H1 (cell line): ENCODE measurements at regions not wholly inside any gene's neighbourhood (a gene's known extent, or its start where the extent isn't known, plus 50 kb on each side); places are given as distances from the start of the nearest gene placed in this dataset.

ENCODE experiments used
- CTCF ChIA-PET: fragments of 300-600 bp; sonication (Branson Sonifier 250); formaldehyde crosslinking; loops from one replicate; lab custom pipeline; 2021; ENCODE audit not compliant: partially characterized antibody; lab: Charles Lee
- POLR2A ChIA-PET: fragments of 300-600 bp; sonication (Branson Sonifier 250); formaldehyde crosslinking; loops from one replicate; lab custom pipeline; 2021; ENCODE audit warnings: inconsistent platforms; ENCODE audit not compliant: partially characterized antibody; lab: Charles Lee
- DNase-seq, 2 experiments: peaks; one replicate each; pipeline versions ENCODE4 v3.0.0 to v3.0.0-alpha.2; 2010 to 2022; ENCODE audit warnings: low spot score in 2 of 2, low read depth in 1 of 2, mixed read lengths in 1 of 2
- FAIRE-seq: peaks from 2 replicates; lab custom pipeline; 2011; peaks lifted over from hg19 to GRCh38; lab: Jason Lieb, UNC
- H2AFZ ChIP-seq: 2 replicates; pipeline ENCODE4 v1.8.1; 2012; ENCODE audit warnings: low read length, inconsistent platforms
- H2AK5ac ChIP-seq: 2 replicates; pipeline ENCODE4 v1.6.1; 2013; ENCODE audit warnings: low read depth, low read length
- H2BK120ac ChIP-seq: replicated peaks from 2 replicates; pipeline ENCODE3; 2013; ENCODE audit warnings: low read depth, low read length, inconsistent platforms
- H2BK12ac ChIP-seq: 2 replicates; pipeline ENCODE4 v1.6.1; 2013; ENCODE audit warnings: low read depth, low read length
- H2BK15ac ChIP-seq: 2 replicates; pipeline ENCODE4 v1.6.1; 2013; ENCODE audit warnings: low read length
- H2BK20ac ChIP-seq: 2 replicates; pipeline ENCODE4 v1.6.1; 2013; ENCODE audit warnings: low read length
- H2BK5ac ChIP-seq: 2 replicates; pipeline ENCODE4 v1.6.1; 2013; ENCODE audit warnings: low read depth, low read length
- H3K14ac ChIP-seq: 2 replicates; pipeline ENCODE4 v1.6.1; 2013; ENCODE audit warnings: inconsistent platforms; ENCODE audit not compliant: insufficient read length
- H3K18ac ChIP-seq: 2 replicates; pipeline ENCODE4 v1.6.1; 2013; ENCODE audit warnings: low read length; ENCODE audit errors: extremely low read depth
- H3K23ac ChIP-seq: 2 replicates; pipeline ENCODE4 v1.6.1; 2013; ENCODE audit warnings: inconsistent platforms; ENCODE audit not compliant: insufficient read length
- H3K23me2 ChIP-seq: 2 replicates; pipeline ENCODE4 v1.6.1; 2013; ENCODE audit warnings: low read depth, low read length
- H3K27ac ChIP-seq: 2 replicates; pipeline ENCODE4 v1.6.1; 2011; ENCODE audit warnings: low read depth, low read length, inconsistent platforms
- H3K27me3 ChIP-seq, 4 experiments: replicated peaks in 1 of 4; 1 replicate in 1 of 4; 2 replicates in 3 of 4; pipeline versions ENCODE4 v1.6.1 to v1.8.1; 2011 to 2013; ENCODE audit warnings: low read length in 3 of 4, mild to moderate bottlenecking in 3 of 4, inconsistent platforms in 2 of 4, mixed read lengths in 2 of 4, moderate library complexity in 1 of 4; ENCODE audit not compliant: control insufficient read depth in 3 of 4, insufficient read depth in 3 of 4; ENCODE audit errors: extremely low read depth in 1 of 4
- H3K36me3 ChIP-seq, 4 experiments: 2 replicates each; pipeline versions ENCODE4 v1.6.1 to v1.8.1; 2011 to 2013; ENCODE audit warnings: mild to moderate bottlenecking in 4 of 4, low read length in 3 of 4, moderate library complexity in 2 of 4, control low read depth in 1 of 4, inconsistent platforms in 1 of 4; ENCODE audit not compliant: insufficient read depth in 4 of 4, control insufficient read depth in 2 of 4
- H3K4ac ChIP-seq: replicated peaks from 2 replicates; pipeline ENCODE3; 2013; ENCODE audit warnings: low read length, low read depth, mixed read lengths, inconsistent platforms; ENCODE audit not compliant: insufficient read length
- H3K4me1 ChIP-seq, 4 experiments: replicated peaks in 1 of 4; 1 replicate in 1 of 4; 2 replicates in 3 of 4; pipeline versions ENCODE4 v1.6.1 to v1.8.1; 2011 to 2013; ENCODE audit warnings: low read length in 3 of 4, inconsistent platforms in 2 of 4, mixed read lengths in 1 of 4; ENCODE audit not compliant: insufficient read depth in 4 of 4, control insufficient read depth in 3 of 4
- H3K4me2 ChIP-seq, 2 experiments: 2 replicates each; pipeline versions ENCODE4 v1.6.1 to v1.8.1; 2011 to 2013; ENCODE audit warnings: low read depth in 2 of 2, low read length in 2 of 2, control low read depth in 1 of 2, inconsistent platforms in 1 of 2, mild to moderate bottlenecking in 1 of 2; ENCODE audit not compliant: insufficient read depth in 1 of 2
- H3K4me3 ChIP-seq, 4 experiments: fragments of 200-600, 300-600 bp in 1 of 4; sonication (generic), shearing (Covaris generic), sonication (Bioruptor Twin) in 1 of 4; 2 replicates each; pipeline versions ENCODE4 v1.5.1 to v1.8.1; 2011 to 2016; ENCODE audit warnings: low read length in 4 of 4, low read depth in 3 of 4, control low read depth in 2 of 4, inconsistent platforms in 2 of 4, mild to moderate bottlenecking in 2 of 4, mixed read lengths in 1 of 4, moderate library complexity in 1 of 4; ENCODE audit not compliant: insufficient read depth in 2 of 4; ENCODE audit errors: extremely low read depth in 1 of 4
- H3K56ac ChIP-seq: replicated peaks from 2 replicates; pipeline ENCODE3; 2013; ENCODE audit warnings: low read depth, mild to moderate bottlenecking, mixed read lengths, low read length, inconsistent platforms; ENCODE audit not compliant: insufficient read length
- H3K79me1 ChIP-seq: 2 replicates; pipeline ENCODE4 v1.6.1; 2013; ENCODE audit warnings: low read depth, low read length, control low read depth
- H3K79me2 ChIP-seq, 2 experiments: 2 replicates each; pipeline versions ENCODE4 v1.6.1 to v1.8.1; 2012 to 2013; ENCODE audit warnings: low read length in 2 of 2, mild to moderate bottlenecking in 2 of 2, inconsistent platforms in 1 of 2; ENCODE audit not compliant: insufficient read depth in 2 of 2, control insufficient read depth in 1 of 2
- H3K9ac ChIP-seq, 4 experiments: replicated peaks in 1 of 4; 1 replicate in 1 of 4; 2 replicates in 3 of 4; pipeline versions ENCODE4 v1.6.1 to v1.8.1; 2011 to 2013; ENCODE audit warnings: low read depth in 3 of 4, low read length in 3 of 4, control low read depth in 2 of 4, mild to moderate bottlenecking in 2 of 4, moderate library complexity in 2 of 4, inconsistent platforms in 1 of 4; ENCODE audit errors: extremely low read depth in 1 of 4
- H3K9me3 ChIP-seq, 2 experiments: 2 replicates each; pipeline versions ENCODE4 v1.6.1 to v1.8.1; 2012 to 2013; ENCODE audit warnings: mild to moderate bottlenecking in 2 of 2, moderate library complexity in 2 of 2, control low read depth in 1 of 2, inconsistent platforms in 1 of 2, low read depth in 1 of 2, low read length in 1 of 2, mixed read lengths in 1 of 2; ENCODE audit not compliant: insufficient read depth in 2 of 2
- H4K20me1 ChIP-seq, 2 experiments: replicated peaks in 1 of 2; 2 replicates each; pipeline versions ENCODE3 to v1.8.1; 2011 to 2013; ENCODE audit warnings: inconsistent platforms in 2 of 2, low read length in 2 of 2, mild to moderate bottlenecking in 1 of 2; ENCODE audit not compliant: insufficient read depth in 2 of 2, control insufficient read depth in 1 of 2
- H4K5ac ChIP-seq: 2 replicates; pipeline ENCODE4 v1.6.1; 2013; ENCODE audit warnings: low read length, low read depth, mixed read lengths, inconsistent platforms; ENCODE audit not compliant: insufficient read length
- H4K8ac ChIP-seq: 2 replicates; pipeline ENCODE4 v1.8.0; 2013; ENCODE audit warnings: mild to moderate bottlenecking, moderate library complexity, low read length, inconsistent platforms; ENCODE audit not compliant: insufficient read depth; ENCODE audit errors: extremely low read depth
- H4K91ac ChIP-seq: replicated peaks from 2 replicates; pipeline ENCODE3; 2013; ENCODE audit warnings: low read length, mixed read lengths, inconsistent platforms; ENCODE audit not compliant: insufficient read length
- HDAC2 ChIP-seq, 2 experiments: fragments of 300-600 bp in 1 of 2; sonication (generic) in 1 of 2; IDR thresholded peaks; 2 replicates each; pipeline ENCODE4 v1.6.1; 2011 to 2012; ENCODE audit warnings: low read depth in 2 of 2, low read length in 2 of 2, mild to moderate bottlenecking in 2 of 2, moderate library complexity in 2 of 2, borderline replicate concordance in 1 of 2, inconsistent platforms in 1 of 2
- MAFK ChIP-seq: IDR thresholded peaks from 2 replicates; pipeline ENCODE4 v1.6.1; 2012; ENCODE audit warnings: low read depth, mild to moderate bottlenecking, improper control_type of control experiment, low read length
- POU5F1 ChIP-seq: IDR thresholded peaks from 2 replicates; pipeline ENCODE4 v1.6.1; 2011; ENCODE audit warnings: low read depth, mild to moderate bottlenecking, low read length, moderate library complexity
- SIN3A ChIP-seq, 2 experiments: IDR thresholded peaks in 1 of 2; conservative IDR thresholded peaks in 1 of 2; 2 replicates each; pipeline ENCODE4 v1.6.1; 2011 to 2012; ENCODE audit warnings: low read length in 2 of 2, improper control_type of control experiment in 1 of 2, low read depth in 1 of 2, mild to moderate bottlenecking in 1 of 2
- TAF7 ChIP-seq: optimal IDR thresholded peaks from 2 replicates; pipeline ENCODE3; 2011; ENCODE audit warnings: low read depth, mild to moderate bottlenecking, inconsistent platforms, low read length, moderate library complexity, borderline replicate concordance

DNA sequence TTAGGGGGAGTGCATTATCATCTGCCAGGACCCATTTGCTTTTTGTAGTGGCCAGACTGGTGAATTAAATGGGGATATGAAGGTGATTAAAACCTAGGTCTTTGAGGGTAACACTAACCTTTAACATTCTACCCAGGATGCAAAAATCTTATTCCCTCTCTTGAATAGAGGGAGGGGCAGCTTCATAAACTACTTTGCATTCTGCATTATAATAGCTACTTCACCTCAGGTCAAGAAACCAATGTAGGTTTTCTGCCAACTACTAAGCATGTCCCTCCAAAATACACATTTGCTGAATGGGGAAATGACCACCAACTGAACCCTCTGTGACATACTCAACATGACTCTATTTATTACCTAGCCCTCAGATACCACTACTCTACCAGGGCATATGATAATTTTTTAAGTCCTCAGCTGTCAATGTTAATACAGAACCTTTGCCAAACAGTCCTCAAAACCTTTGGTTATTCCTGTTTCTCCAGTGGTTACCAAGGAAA lies 477.6 kb upstream of the CD180 start:
- H3K4ac ChIP-seq, result no peak overlapping the region
- CTCF ChIA-PET, result interaction anchor here (0.6 kb wide), 1 partner anchor 113 kb away, joined by 3 read pairs; no protein-coding TSS in a partner anchor
- H4K91ac ChIP-seq, result no peak overlapping the region
- no peak overlapping the region for H3K27ac ChIP-seq
- H3K9me3 ChIP-seq, result no peaks in the 10 kb centered on the region
- POLR2A ChIA-PET, result no interaction called here
- H2BK20ac ChIP-seq, result no peak overlapping the region
- no peak overlapping the region for H2AK5ac ChIP-seq
- H2BK12ac ChIP-seq, result no peak overlapping the region
- H3K23ac ChIP-seq, result no peak overlapping the region
- TF ChIP-seq HDAC2 (IDR thresholded peaks at IDR 0.05; ENCODE audit: borderline replicate concordance in 1 of 2, low read depth in 2 of 2, low read length in 2 of 2) (no peak), MAFK (no peak), POU5F1 (no peak), TAF7 (no peak), SIN3A (conservative IDR thresholded peaks at IDR 0.05 in 1 of 2, IDR thresholded peaks at IDR 0.05 in 1 of 2; ENCODE audit: low read depth in 1 of 2, low read length in 2 of 2) (no peak)
- no peak for FAIRE-seq
- no peaks in the 10 kb centered on the region for H3K79me2 ChIP-seq
- H3K79me1 ChIP-seq, result no peaks in the 10 kb centered on the region
- H3K4me3 ChIP-seq, result no peak overlapping the region
- H3K27me3 ChIP-seq, result no peaks in the 10 kb centered on the region
- no peak overlapping the region for H4K5ac ChIP-seq
- H2BK5ac ChIP-seq, result no peak overlapping the region
- H2BK15ac ChIP-seq, result no peak overlapping the region
- no peak overlapping the region for H3K4me2 ChIP-seq
- H4K20me1 ChIP-seq, result no peaks in the 10 kb centered on the region
- H2BK120ac ChIP-seq, result no peak overlapping the region
- no peak overlapping the region for H3K56ac ChIP-seq
- peaks cover 0 to 9% (median 2%) of the 10 kb centered on the region in 4 experiments; a peak in 2 of 7 replicates for H3K4me1 ChIP-seq
- H3K23me2 ChIP-seq, result no peaks in the 10 kb centered on the region
- H4K8ac ChIP-seq, result no peak overlapping the region
- no peaks in the 10 kb centered on the region; a peak in 1 of 8 replicates for H3K36me3 ChIP-seq
- no peak overlapping the region for H3K18ac ChIP-seq
- no peak for DNase-seq
- H3K14ac ChIP-seq, result no peak overlapping the region
- no peak overlapping the region for H2AFZ ChIP-seq
- no peak overlapping the region for H3K9ac ChIP-seq
